ENCODE measurements at regions not wholly inside any gene's neighbourhood (a gene's known extent, or its start where the extent isn't known, plus 50 kb on each side); places are given as distances from the start of the nearest gene placed in this dataset.

GRCh38 chr17:12342161-12342560 lies 321.5 kb downstream of the MAP2K4 start:
- BruUV-seq (replicated peaks): no TSS peak
- H3K4me1 ChIP-seq (ENCODE audit: control insufficient read depth, insufficient read depth, low read length): no peaks in the 10 kb centered on the region
- no peak overlapping the region for H3K4me3 ChIP-seq (ENCODE audit: low read depth in 2 of 2, low read length in 2 of 2)
- ChIA-PET CTCF (no interaction called here), POLR2A (no interaction called here)
- in situ Hi-C loops (cut with HindIII; ENCODE audit: low pct_unique_long_range_greater_than_20kb, low sequenced_read_pairs): no loop called here
- no peaks in the 10 kb centered on the region for H3K9me3 ChIP-seq (ENCODE audit: control insufficient read depth, insufficient read depth, low read depth, low read length)
- ATAC-seq (no peak), DNase-seq (ENCODE audit: low read depth, low spot score) (no peak)
- H3K27ac ChIP-seq (ENCODE audit: low read length): no peak overlapping the region
- no peaks in the 10 kb centered on the region for H3K27me3 ChIP-seq (ENCODE audit: control insufficient read depth, insufficient read depth, low read length)
- TF ChIP-seq POLR2AphosphoS5 (IDR thresholded peaks at IDR 0.05; ENCODE audit: low read depth, low read length) (no peak), SIN3A (IDR thresholded peaks at IDR 0.05; ENCODE audit: borderline replicate concordance, insufficient read depth, low read depth, low read length) (no peak), TCF7L2 (IDR thresholded peaks at IDR 0.05; ENCODE audit: low read depth, low read length) (no peak), REST (IDR thresholded peaks at IDR 0.05; ENCODE audit: insufficient read depth in 1 of 2, low read depth in 2 of 2, low read length in 1 of 2) (no peak)
- intact Hi-C loops (cut with micrococcal nuclease; ENCODE audit: unreplicated experiment): no loop called here
- H3K36me3 ChIP-seq (ENCODE audit: control insufficient read depth, insufficient read depth, low read length): no peaks in the 10 kb centered on the region

DNA sequence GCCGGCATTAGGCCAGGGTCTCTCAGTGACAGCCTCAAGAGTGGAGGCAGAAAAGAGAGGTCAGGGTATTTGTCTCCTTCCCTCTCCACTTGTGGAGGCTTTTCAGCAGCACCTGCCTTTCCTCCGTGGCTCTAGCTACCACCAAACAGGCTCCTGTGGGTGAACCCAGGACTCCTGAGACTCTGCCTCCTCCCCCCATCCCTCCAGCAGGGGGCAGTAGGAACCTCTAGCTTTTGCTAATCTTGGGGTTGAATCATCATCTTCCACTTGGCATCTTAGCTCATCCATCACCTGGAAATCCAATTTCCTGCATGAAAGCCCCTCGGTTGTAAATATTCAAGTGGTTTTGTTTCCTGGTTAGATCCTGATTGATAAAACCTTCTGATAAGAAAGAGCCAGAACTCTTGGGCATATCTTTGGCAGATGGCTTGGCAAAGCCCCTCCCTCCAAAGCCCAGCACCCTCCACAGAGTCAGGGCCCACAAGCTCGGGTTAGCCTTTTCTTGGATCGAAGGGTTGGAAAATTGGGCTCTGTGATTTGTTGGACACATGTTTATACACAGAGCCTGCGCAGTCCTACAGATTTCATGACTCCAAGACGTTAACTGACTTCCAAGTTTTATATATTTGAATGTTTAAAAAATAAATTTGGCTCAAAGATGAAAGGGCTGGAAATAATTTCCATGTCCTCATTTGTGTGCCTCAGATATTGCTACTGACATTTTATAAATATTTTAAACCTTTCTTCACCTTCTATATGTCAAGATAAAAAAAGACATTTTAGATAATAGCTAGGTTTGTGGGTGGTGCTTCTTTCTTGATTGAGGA lies 322.1 kb downstream of the MAP2K4 start:
- H3K36me3 ChIP-seq (ENCODE audit: control insufficient read depth, insufficient read depth, low read length): no peaks in the 10 kb centered on the region
- TF ChIP-seq, protein P1, sequence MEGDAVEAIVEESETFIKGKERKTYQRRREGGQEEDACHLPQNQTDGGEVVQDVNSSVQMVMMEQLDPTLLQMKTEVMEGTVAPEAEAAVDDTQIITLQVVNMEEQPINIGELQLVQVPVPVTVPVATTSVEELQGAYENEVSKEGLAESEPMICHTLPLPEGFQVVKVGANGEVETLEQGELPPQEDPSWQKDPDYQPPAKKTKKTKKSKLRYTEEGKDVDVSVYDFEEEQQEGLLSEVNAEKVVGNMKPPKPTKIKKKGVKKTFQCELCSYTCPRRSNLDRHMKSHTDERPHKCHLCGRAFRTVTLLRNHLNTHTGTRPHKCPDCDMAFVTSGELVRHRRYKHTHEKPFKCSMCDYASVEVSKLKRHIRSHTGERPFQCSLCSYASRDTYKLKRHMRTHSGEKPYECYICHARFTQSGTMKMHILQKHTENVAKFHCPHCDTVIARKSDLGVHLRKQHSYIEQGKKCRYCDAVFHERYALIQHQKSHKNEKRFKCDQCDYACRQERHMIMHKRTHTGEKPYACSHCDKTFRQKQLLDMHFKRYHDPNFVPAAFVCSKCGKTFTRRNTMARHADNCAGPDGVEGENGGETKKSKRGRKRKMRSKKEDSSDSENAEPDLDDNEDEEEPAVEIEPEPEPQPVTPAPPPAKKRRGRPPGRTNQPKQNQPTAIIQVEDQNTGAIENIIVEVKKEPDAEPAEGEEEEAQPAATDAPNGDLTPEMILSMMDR (IDR thresholded peaks at IDR 0.05): peak; percentile 25
- no peak for TF ChIP-seq TCF7L2 (IDR thresholded peaks at IDR 0.05; ENCODE audit: low read depth, low read length)
- ChIA-PET POLR2A (no interaction called here), CTCF (no interaction called here)
- H3K4me1 ChIP-seq (ENCODE audit: control insufficient read depth, insufficient read depth, low read length): no peaks in the 10 kb centered on the region
- H3K4me3 ChIP-seq (ENCODE audit: low read depth in 2 of 2, low read length in 2 of 2): no peak overlapping the region
- ATAC-seq (no peak), DNase-seq (ENCODE audit: low read depth, low spot score) (peak; percentile 5)
- H3K27ac ChIP-seq (ENCODE audit: low read length): no peak overlapping the region
- in situ Hi-C loops (cut with HindIII; ENCODE audit: low pct_unique_long_range_greater_than_20kb, low sequenced_read_pairs): no loop called here
- no peaks in the 10 kb centered on the region for H3K9me3 ChIP-seq (ENCODE audit: control insufficient read depth, insufficient read depth, low read depth, low read length)
- intact Hi-C loops (cut with micrococcal nuclease; ENCODE audit: unreplicated experiment): no loop called here
- BruUV-seq (replicated peaks): no TSS peak
- no peaks in the 10 kb centered on the region for H3K27me3 ChIP-seq (ENCODE audit: control insufficient read depth, insufficient read depth, low read length)

DNA sequence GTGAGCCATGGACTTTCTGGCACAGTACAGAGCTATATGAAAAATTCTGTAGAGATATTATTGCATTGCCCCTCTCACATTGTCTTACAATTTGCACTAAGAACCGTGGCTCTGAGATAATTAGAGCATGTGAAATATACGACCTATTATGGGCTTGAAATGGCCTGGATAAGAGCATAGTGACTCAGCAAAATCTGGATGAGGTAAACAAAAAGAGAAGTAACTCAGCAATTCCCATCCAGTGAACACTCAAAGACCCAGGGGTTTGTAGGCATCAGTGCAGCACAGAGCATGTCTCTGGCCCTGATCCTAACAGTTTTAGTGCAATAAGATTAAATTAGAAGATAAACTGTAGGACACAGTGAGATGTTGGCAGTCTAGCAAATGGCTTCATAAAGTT lies 317.2 kb upstream of the MYOCD start:
- CTCF ChIA-PET: no interaction called here
- intact Hi-C loops (cut with micrococcal nuclease; ENCODE audit: unreplicated experiment): no loop called here

More for the DNA sequence above, 317.2 kb upstream of the MYOCD start:
- BruUV-seq (replicated peaks): no TSS peak
- Histone ChIP-seq H3K27me3 (ENCODE audit: control insufficient read depth, insufficient read depth, low read length) (no peaks in the 10 kb centered on the region), H3K9me3 (ENCODE audit: control insufficient read depth, insufficient read depth, low read depth, low read length) (no peaks in the 10 kb centered on the region), H3K27ac (ENCODE audit: low read length) (no peak overlapping the region), H3K4me1 (ENCODE audit: control insufficient read depth, insufficient read depth, low read length) (no peaks in the 10 kb centered on the region), H3K4me3 (ENCODE audit: low read depth in 2 of 2, low read length in 2 of 2) (no peak overlapping the region), H3K36me3 (ENCODE audit: control insufficient read depth, insufficient read depth, low read length) (no peaks in the 10 kb centered on the region)
- in situ Hi-C loops (cut with HindIII; ENCODE audit: low pct_unique_long_range_greater_than_20kb, low sequenced_read_pairs): no loop called here
- ATAC-seq (no peak), DNase-seq (ENCODE audit: low read depth, low spot score) (no peak)
- POLR2A ChIA-PET: no interaction called here
- TF ChIP-seq REST (IDR thresholded peaks at IDR 0.05; ENCODE audit: insufficient read depth in 1 of 2, low read depth in 2 of 2, low read length in 1 of 2) (no peak), SIN3A (IDR thresholded peaks at IDR 0.05; ENCODE audit: borderline replicate concordance, insufficient read depth, low read depth, low read length) (no peak), TCF7L2 (IDR thresholded peaks at IDR 0.05; ENCODE audit: low read depth, low read length) (no peak), POLR2AphosphoS5 (IDR thresholded peaks at IDR 0.05; ENCODE audit: low read depth, low read length) (no peak)
- TF ChIP-seq, protein P1 (IDR thresholded peaks at IDR 0.05): no peak
